Coronary artery (tissue), 2 donors: ENCODE measurements at regions not wholly inside any gene's neighbourhood (a gene's known extent, or its start where the extent isn't known, plus 50 kb on each side); places are given as distances from the start of the nearest gene placed in this dataset.
"Not testable (repeated sequence)": the region's sequence is repeated elsewhere in the genome, so short reads cannot be mapped to it uniquely, and the experiment has no call there.

Source experiments
- DNase-seq: peaks from one replicate; pipeline ENCODE4 v3.0.0-alpha.2; 2017; ENCODE audit warnings: low spot score
- H3K27ac ChIP-seq, 2 donors: fragments of 200-600 bp; sonication (generic); one replicate each; pipeline ENCODE4 v1.5.1; 2016 to 2019
- H3K4me3 ChIP-seq: fragments of 200-600 bp; sonication (generic); 2 replicates; pipeline ENCODE4 v1.5.1; 2016; ENCODE audit warnings: mild to moderate bottlenecking, moderate library complexity
- CTCF ChIP-seq: fragments of 200-600 bp; sonication (generic); IDR thresholded peaks from one replicate; pipeline ENCODE4 v1.5.1; 2019; ENCODE audit warnings: antibody characterized with exemption

GRCh38 chr11:90635886-90636285, 413.0 kb upstream of the CHORDC1 start:
- no peak overlapping the region for H3K4me3 ChIP-seq
- no peak for DNase-seq
- no peak for TF ChIP-seq CTCF
- H3K27ac ChIP-seq = no peak overlapping the region

GRCh38 chr11:90635151-90635550, 412.3 kb upstream of the CHORDC1 start:
- Histone ChIP-seq H3K4me3 (no peak overlapping the region), H3K27ac (no peak overlapping the region)
- DNase-seq = no peak
- no peak for TF ChIP-seq CTCF

GRCh38 chr11:90630176-90630575, 407.3 kb upstream of the CHORDC1 start:
- no peak overlapping the region for H3K4me3 ChIP-seq
- no peak overlapping the region for H3K27ac ChIP-seq
- no peak for DNase-seq
- TF ChIP-seq CTCF = no peak

GRCh38 chr11:90629229-90629806, 406.5 kb upstream of the CHORDC1 start:
- DNase-seq = no peak
- Histone ChIP-seq H3K27ac (no peak overlapping the region), H3K4me3 (no peak overlapping the region)
- no peak for TF ChIP-seq CTCF

GRCh38 chr11:90614318-90614717, 391.5 kb upstream of the CHORDC1 start:
- no peak for TF ChIP-seq CTCF

GRCh38 chr11:90613037-90613436, 390.2 kb upstream of the CHORDC1 start:
- not testable (repeated sequence) for H3K4me3 ChIP-seq, H3K27ac ChIP-seq, DNase-seq

More at GRCh38 chr11:90614318-90614717, 391.5 kb upstream of the CHORDC1 start:
- DNase-seq = no peak
- H3K4me3 ChIP-seq = no peak overlapping the region
- H3K27ac ChIP-seq = no peak overlapping the region

GRCh38 chr11:90606721-90607120, 383.9 kb upstream of the CHORDC1 start:
- no peak overlapping the region for H3K27ac ChIP-seq
- no peak overlapping the region for H3K4me3 ChIP-seq
- no peak for TF ChIP-seq CTCF
- no peak for DNase-seq

- Histone ChIP-seq H3K4me3 (no peak overlapping the region), H3K27ac (no peak overlapping the region)
- TF ChIP-seq CTCF = no peak
- no peak for DNase-seq
These were observed 378.4 kb upstream of the CHORDC1 start for GRCh38 chr11:90601261-90601660.
